ENCODE measurements at regions not wholly inside any gene's neighbourhood (a gene's known extent, or its start where the extent isn't known, plus 50 kb on each side); places are given as distances from the start of the nearest gene placed in this dataset.
"Not testable (repeated sequence)": the region's sequence is repeated elsewhere in the genome, so short reads cannot be mapped to it uniquely, and the experiment has no call there.

- DNase-seq (ENCODE audit: low read depth in 2 of 2), result peak; percentile 65 to 76
These were observed 991.9 kb downstream of the TMEM121 start for GRCh38 chr14:106518054-106518943.

GRCh38 chr14:106522118-106522517 lies 995.7 kb downstream of the TMEM121 start:
- DNase-seq (ENCODE audit: low read depth in 2 of 2), result not testable (repeated sequence)

GRCh38 chr14:106522990-106523389 lies 996.6 kb downstream of the TMEM121 start:
- no peak for DNase-seq (ENCODE audit: low read depth in 2 of 2)

- no peak for DNase-seq (ENCODE audit: low read depth in 2 of 2)
These were observed 1002.3 kb downstream of the TMEM121 start for GRCh38 chr14:106528717-106529116.

GRCh38 chr14:106530031-106530422 lies 1003.6 kb downstream of the TMEM121 start:
- DNase-seq (ENCODE audit: low read depth in 2 of 2), result no peak

- DNase-seq (ENCODE audit: low read depth in 2 of 2), result peak in 1 of 2 donors; percentile 11
These were observed 1004.2 kb downstream of the TMEM121 start for GRCh38 chr14:106530423-106531107.

GRCh38 chr14:106537597-106537996 lies 1011.2 kb downstream of the TMEM121 start:
- DNase-seq (ENCODE audit: low read depth in 2 of 2), result not testable (repeated sequence)

GRCh38 chr14:106538201-106538600 lies 1011.8 kb downstream of the TMEM121 start:
- no peak for DNase-seq (ENCODE audit: low read depth in 2 of 2)

GRCh38 chr14:106547735-106548434 lies 1021.5 kb downstream of the TMEM121 start:
- no peak for DNase-seq (ENCODE audit: low read depth in 2 of 2)

GRCh38 chr14:106549064-106549463 lies 1022.7 kb downstream of the TMEM121 start:
- DNase-seq (ENCODE audit: low read depth in 2 of 2), result no peak

GRCh38 chr14:106551265-106551664 lies 1024.9 kb downstream of the TMEM121 start:
- no peak for DNase-seq (ENCODE audit: low read depth in 2 of 2)

GRCh38 chr14:106556211-106556610 lies 1029.8 kb downstream of the TMEM121 start:
- not testable (repeated sequence) for DNase-seq (ENCODE audit: low read depth in 2 of 2)

- peak; percentile 55 to 65 for DNase-seq (ENCODE audit: low read depth in 2 of 2)
These were observed 1030.4 kb downstream of the TMEM121 start for GRCh38 chr14:106556665-106557289.

- no peak for DNase-seq (ENCODE audit: low read depth in 2 of 2)
These were observed 1036.1 kb downstream of the TMEM121 start for GRCh38 chr14:106562451-106562850.

- peak; percentile 24 to 25 for DNase-seq (ENCODE audit: low read depth in 2 of 2)
These were observed 1037.8 kb downstream of the TMEM121 start for GRCh38 chr14:106564058-106564643.

GRCh38 chr14:106578481-106578880 lies 1052.1 kb downstream of the TMEM121 start:
- no peak for DNase-seq (ENCODE audit: low read depth in 2 of 2)

- no peak for DNase-seq (ENCODE audit: low read depth in 2 of 2)
These were observed 1052.7 kb downstream of the TMEM121 start for GRCh38 chr14:106579084-106579483.

GRCh38 chr14:106585692-106586091 lies 1059.3 kb downstream of the TMEM121 start:
- no peak for DNase-seq (ENCODE audit: low read depth in 2 of 2)

- peak; percentile 41 to 43 for DNase-seq (ENCODE audit: low read depth in 2 of 2)
These were observed 1059.8 kb downstream of the TMEM121 start for GRCh38 chr14:106586098-106586704.

- not testable (repeated sequence) for DNase-seq (ENCODE audit: low read depth in 2 of 2)
These were observed 1065.2 kb downstream of the TMEM121 start for GRCh38 chr14:106591539-106591938.

All from stimulated activated CD8-positive, alpha-beta memory T cell treated with anti-CD3 and anti-CD28 coated beads, Interleukin-7, amount 100 ng/mL, for 1 hour (primary cell).